GF-D8 (cell line): ENCODE measurements at regions not wholly inside any gene's neighbourhood (a gene's known extent, or its start where the extent isn't known, plus 50 kb on each side); places are given as distances from the start of the nearest gene placed in this dataset.
"Not testable (repeated sequence)": the region's sequence is repeated elsewhere in the genome, so short reads cannot be mapped to it uniquely, and the experiment has no call there.

ENCODE experiments used
- DNase-seq: peaks from one replicate; lab custom pipeline; 2025; lab: John Stamatoyannopoulos, UW

GRCh38 chr5:23721336-23721735, 213.9 kb downstream of the PRDM9 start:
- DNase-seq: no peak

GRCh38 chr5:23727271-23727670, 219.9 kb downstream of the PRDM9 start:
- no peak for DNase-seq

- no peak for DNase-seq
Observed at GRCh38 chr5:23730023-23730422, 222.6 kb downstream of the PRDM9 start.

- DNase-seq: no peak
Observed at GRCh38 chr5:23740029-23740428, 232.6 kb downstream of the PRDM9 start.

GRCh38 chr5:23742701-23743100, 235.3 kb downstream of the PRDM9 start:
- DNase-seq: no peak

GRCh38 chr5:23755906-23756305, 248.5 kb downstream of the PRDM9 start:
- no peak for DNase-seq

GRCh38 chr5:23756779-23757178, 249.4 kb downstream of the PRDM9 start:
- no peak for DNase-seq

- no peak for DNase-seq
Observed at GRCh38 chr5:23763170-23763569, 255.8 kb downstream of the PRDM9 start.

- no peak for DNase-seq
Observed at GRCh38 chr5:23776684-23777083, 269.3 kb downstream of the PRDM9 start.

GRCh38 chr5:23800307-23800706, 292.9 kb downstream of the PRDM9 start:
- not testable (repeated sequence) for DNase-seq

GRCh38 chr5:23820765-23821471, 313.5 kb downstream of the PRDM9 start:
- DNase-seq: no peak

GRCh38 chr5:23823521-23823920, 316.1 kb downstream of the PRDM9 start:
- no peak for DNase-seq

GRCh38 chr5:23825196-23825595, 317.8 kb downstream of the PRDM9 start:
- no peak for DNase-seq

- no peak for DNase-seq
Observed at GRCh38 chr5:23840083-23840482, 332.7 kb downstream of the PRDM9 start.

- DNase-seq: no peak
Observed at GRCh38 chr5:23864786-23865185, 357.4 kb downstream of the PRDM9 start.

- DNase-seq: no peak
Observed at GRCh38 chr5:23877847-23878246, 370.4 kb downstream of the PRDM9 start.

- no peak for DNase-seq
Observed at GRCh38 chr5:23884405-23885031, 377.1 kb downstream of the PRDM9 start.

- no peak for DNase-seq
Observed at GRCh38 chr5:23893561-23893960, 386.2 kb downstream of the PRDM9 start.

- DNase-seq: no peak
Observed at GRCh38 chr5:23895614-23896013, 388.2 kb downstream of the PRDM9 start.

GRCh38 chr5:23930985-23931384, 423.6 kb downstream of the PRDM9 start:
- DNase-seq: no peak

- DNase-seq: not testable (repeated sequence)
Observed at GRCh38 chr5:23951261-23951928, 444.0 kb downstream of the PRDM9 start.

- no peak for DNase-seq
Observed at GRCh38 chr5:23963449-23963848, 456.0 kb downstream of the PRDM9 start.

- DNase-seq: no peak
Observed at GRCh38 chr5:23977365-23977764, 470.0 kb downstream of the PRDM9 start.
